DMS 273 (cell line): ENCODE measurements at regions not wholly inside any gene's neighbourhood (a gene's known extent, or its start where the extent isn't known, plus 50 kb on each side); places are given as distances from the start of the nearest gene placed in this dataset.
A peak's percentile ranks its signal among the peaks of the same experiment; 100 is the strongest.
"Not testable (repeated sequence)": the region's sequence is repeated elsewhere in the genome, so short reads cannot be mapped to it uniquely, and the experiment has no call there.

ENCODE experiments used
- DNase-seq: peaks from one replicate; lab custom pipeline; 2025; ENCODE audit not compliant: unreplicated experiment; lab: John Stamatoyannopoulos, UW

GRCh38 chr4:135464311-135464710, 1262.7 kb upstream of the PABPC4L start:
- DNase-seq: no peak

GRCh38 chr4:135447598-135447997, 1246.0 kb upstream of the PABPC4L start:
- DNase-seq: not testable (repeated sequence)

- no peak for DNase-seq
Observed at GRCh38 chr4:135434936-135435335, 1233.3 kb upstream of the PABPC4L start.

- DNase-seq: no peak
Observed at GRCh38 chr4:135429528-135429927, 1227.9 kb upstream of the PABPC4L start.

- DNase-seq: peak; percentile 34
Observed at GRCh38 chr4:135418353-135418752, 1216.8 kb upstream of the PABPC4L start.

GRCh38 chr4:135412213-135412612, 1210.6 kb upstream of the PABPC4L start:
- DNase-seq: no peak

GRCh38 chr4:135411251-135411650, 1209.7 kb upstream of the PABPC4L start:
- no peak for DNase-seq

GRCh38 chr4:135409261-135409660, 1207.7 kb upstream of the PABPC4L start:
- DNase-seq: not testable (repeated sequence)

- DNase-seq: no peak
Observed at GRCh38 chr4:135408109-135408508, 1206.5 kb upstream of the PABPC4L start.

- DNase-seq: not testable (repeated sequence)
Observed at GRCh38 chr4:135406597-135406996, 1205.0 kb upstream of the PABPC4L start.

- DNase-seq: no peak
Observed at GRCh38 chr4:135385830-135386581, 1184.4 kb upstream of the PABPC4L start.

- DNase-seq: no peak
Observed at GRCh38 chr4:135383356-135384288, 1182.0 kb upstream of the PABPC4L start.

- DNase-seq: no peak
Observed at GRCh38 chr4:135382280-135382959, 1180.8 kb upstream of the PABPC4L start.

- DNase-seq: no peak
Observed at GRCh38 chr4:135372131-135372530, 1170.5 kb upstream of the PABPC4L start.

GRCh38 chr4:135371137-135371536, 1169.5 kb upstream of the PABPC4L start:
- peak; percentile 22 for DNase-seq

- no peak for DNase-seq
Observed at GRCh38 chr4:135368831-135369230, 1167.2 kb upstream of the PABPC4L start.

GRCh38 chr4:135365065-135365464, 1163.5 kb upstream of the PABPC4L start:
- no peak for DNase-seq

- no peak for DNase-seq
Observed at GRCh38 chr4:135359128-135359527, 1157.5 kb upstream of the PABPC4L start.

- DNase-seq: no peak
Observed at GRCh38 chr4:135357091-135357490, 1155.5 kb upstream of the PABPC4L start.

- DNase-seq: no peak
Observed at GRCh38 chr4:135354876-135355275, 1153.3 kb upstream of the PABPC4L start.

GRCh38 chr4:135353008-135353407, 1151.4 kb upstream of the PABPC4L start:
- no peak for DNase-seq
